GM21367 (cell line): ENCODE measurements at regions not wholly inside any gene's neighbourhood (a gene's known extent, or its start where the extent isn't known, plus 50 kb on each side); places are given as distances from the start of the nearest gene placed in this dataset.

Source experiments
- ATAC-seq: cut with Tn5 transposase; IDR thresholded peaks from one replicate; pipeline ENCODE4 v1.9.1; 2021; ENCODE audit not compliant: unreplicated experiment

- ATAC-seq = no peak
Observed at GRCh38 chr16:85562093-85562786, 50.9 kb upstream of the GSE1 start.

GRCh38 chr16:85563034-85563433, 50.1 kb upstream of the GSE1 start:
- ATAC-seq = no peak
